AG08395 (cell line): ENCODE measurements at regions not wholly inside any gene's neighbourhood (a gene's known extent, or its start where the extent isn't known, plus 50 kb on each side); places are given as distances from the start of the nearest gene placed in this dataset.

Source experiments
- DNase-seq: peaks from one replicate; pipeline ENCODE4 v3.0.0; 2012; ENCODE audit warnings: mixed read lengths, low spot score

GRCh38 chr2:42932271-42933151, 140.1 kb upstream of the HAAO start:
- no peak for DNase-seq

- DNase-seq: no peak
Observed at GRCh38 chr2:42931818-42932195, 139.4 kb upstream of the HAAO start.

- DNase-seq: no peak
Observed at GRCh38 chr2:42931146-42931817, 138.9 kb upstream of the HAAO start.

DNA sequence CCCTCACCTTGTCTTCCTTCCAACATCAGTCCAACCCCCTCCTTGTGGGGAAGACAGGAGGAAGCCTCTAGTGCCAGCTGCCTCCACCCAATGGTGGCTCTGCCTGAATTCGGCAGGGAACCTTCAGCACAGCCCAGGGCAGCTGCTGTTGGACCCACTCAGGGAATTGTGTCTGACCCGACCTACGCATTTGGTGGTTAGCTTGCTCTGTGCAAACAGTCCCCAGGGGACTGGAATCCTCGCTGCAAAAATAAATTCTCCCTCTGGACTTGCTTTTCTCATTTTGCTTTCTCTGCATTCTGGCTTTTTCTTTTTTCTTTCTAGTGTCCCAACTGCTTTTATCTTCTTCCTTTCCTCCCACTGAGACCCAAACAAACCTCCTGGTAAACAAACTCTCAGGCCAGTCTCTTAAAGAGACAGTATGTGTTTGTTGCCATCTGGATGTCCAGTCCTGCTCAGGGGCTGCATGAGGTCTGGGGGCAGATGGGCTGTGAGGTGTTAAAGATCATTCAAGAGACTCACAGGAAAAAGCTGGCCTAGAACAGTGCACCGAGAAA, 137.7 kb upstream of the HAAO start:
- DNase-seq: peak; percentile 55

- no peak for DNase-seq
Observed at GRCh38 chr2:42929546-42930024, 137.2 kb upstream of the HAAO start.

DNA sequence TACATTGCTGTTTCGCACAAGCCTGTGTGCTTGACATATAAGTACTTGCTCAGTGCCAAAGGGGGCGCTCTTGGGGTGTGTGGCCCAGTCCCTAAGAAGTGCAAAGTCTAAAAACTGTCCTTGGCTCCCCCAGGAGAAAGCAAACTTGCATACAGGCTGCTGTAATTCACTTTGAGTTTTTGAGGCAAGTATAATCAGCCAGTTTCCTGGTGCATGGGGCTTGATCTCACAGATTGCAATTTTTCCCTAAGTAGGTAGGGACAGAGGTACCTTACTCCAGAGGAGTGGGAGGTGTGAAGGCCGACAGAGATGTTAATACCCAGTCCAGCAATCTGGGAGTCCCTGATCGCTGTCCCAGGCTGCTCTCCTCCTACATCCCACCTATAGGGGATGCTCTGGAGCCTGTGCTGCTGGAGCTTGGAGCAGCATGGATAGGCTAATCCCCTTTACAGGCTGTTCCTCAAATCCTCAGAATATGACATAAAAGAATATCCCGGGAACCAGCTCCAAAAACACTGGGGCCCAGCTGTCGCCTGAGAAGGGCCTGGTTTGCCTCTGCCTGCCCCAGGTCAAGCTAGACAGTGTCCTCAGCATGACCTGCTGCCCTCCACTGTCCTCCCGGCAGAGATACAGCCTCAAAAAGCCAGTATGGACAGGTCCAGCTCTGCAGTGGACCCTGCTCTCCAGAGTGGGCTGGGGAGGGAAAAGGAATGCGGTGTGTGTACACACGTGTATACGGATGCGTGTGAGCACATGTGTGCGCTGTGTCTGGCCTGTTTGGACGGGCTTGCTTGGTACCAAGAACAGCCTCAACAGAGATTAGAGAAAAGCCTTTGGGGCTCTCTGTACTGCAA, 136.5 kb upstream of the HAAO start:
- no peak for DNase-seq

GRCh38 chr2:42928161-42928691, 135.8 kb upstream of the HAAO start:
- no peak for DNase-seq

DNA sequence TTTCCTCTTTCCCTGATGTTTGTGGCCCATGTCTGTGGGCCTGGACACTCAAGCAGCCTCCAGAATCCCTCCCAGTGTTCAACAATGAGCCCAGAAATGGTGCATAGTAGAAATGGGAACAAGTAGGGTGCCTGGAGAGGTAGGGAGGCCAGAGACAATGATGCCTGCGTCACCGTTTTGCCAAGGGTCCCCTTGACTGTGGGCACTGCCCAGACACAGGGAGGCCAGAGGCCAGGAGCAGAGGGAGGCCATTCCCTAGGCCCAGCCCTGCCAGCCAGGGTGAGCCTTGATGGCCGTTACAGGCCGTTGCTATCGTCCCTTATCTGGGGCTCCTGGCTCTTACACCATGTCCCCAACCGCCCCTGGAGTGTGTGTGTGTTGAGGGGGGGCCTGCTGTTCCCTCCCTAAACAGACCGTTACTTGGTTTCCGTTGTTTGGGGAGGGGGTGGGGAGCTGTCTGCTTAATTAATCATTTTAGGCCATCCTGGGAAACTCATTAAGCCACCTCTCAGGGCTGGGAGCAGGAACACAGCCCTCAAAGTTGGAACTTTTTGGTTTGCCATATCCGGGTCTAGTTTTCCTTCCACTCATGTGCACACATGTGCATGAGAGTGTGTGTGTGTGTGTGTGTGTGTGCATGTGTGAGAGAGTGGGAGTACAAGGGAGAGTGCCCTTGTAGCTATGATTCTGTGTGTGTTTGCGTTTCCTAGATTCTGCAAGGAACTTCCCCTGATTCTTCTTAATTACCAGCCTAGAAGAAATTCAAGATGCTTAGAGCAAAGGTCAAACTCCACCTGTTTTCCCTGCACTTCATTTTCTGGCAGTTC, 135.2 kb upstream of the HAAO start:
- no peak for DNase-seq

DNA sequence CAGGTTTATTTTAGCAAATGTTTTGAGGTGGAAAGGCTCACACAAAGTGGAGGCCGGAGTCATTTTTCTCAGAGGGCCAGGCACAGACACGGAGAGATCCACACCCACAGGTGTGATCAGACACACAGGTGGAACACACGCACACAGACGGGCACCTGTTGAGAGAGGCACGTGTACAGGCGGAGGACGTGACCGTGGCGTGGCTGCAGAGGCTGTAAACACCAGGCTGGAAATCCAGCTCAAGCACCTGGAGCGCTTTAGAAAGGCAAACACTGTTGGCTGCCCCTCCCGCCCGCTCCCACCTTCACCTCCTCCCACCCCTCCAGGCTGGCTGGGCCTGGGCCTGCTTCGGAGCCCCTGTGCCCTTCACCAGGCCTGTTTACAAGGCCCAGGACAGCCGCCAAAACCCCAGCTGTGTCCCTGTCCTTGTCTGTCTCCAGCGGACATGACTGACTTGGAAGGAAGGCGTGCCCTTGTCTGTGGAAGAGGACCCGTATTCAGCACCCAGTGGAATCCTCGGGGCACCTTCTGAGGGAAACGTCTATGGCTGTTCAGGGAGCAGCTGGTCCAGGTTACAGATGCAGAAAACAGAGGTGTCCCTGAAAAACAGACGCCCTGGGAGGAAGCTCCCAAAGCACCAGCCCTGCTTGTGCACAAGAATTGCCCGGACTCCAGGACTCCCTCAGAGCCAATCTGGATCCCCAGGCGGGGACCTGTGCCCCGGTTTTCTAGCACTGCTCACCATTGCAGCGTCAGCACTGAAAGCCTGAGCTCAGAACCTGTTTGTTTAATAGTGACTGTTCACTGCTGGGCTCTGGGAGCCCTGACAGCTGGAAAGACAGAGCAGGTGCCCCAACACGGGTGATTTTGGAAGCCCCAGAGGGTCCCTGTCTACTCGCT, 134.3 kb upstream of the HAAO start:
- no peak for DNase-seq

DNA sequence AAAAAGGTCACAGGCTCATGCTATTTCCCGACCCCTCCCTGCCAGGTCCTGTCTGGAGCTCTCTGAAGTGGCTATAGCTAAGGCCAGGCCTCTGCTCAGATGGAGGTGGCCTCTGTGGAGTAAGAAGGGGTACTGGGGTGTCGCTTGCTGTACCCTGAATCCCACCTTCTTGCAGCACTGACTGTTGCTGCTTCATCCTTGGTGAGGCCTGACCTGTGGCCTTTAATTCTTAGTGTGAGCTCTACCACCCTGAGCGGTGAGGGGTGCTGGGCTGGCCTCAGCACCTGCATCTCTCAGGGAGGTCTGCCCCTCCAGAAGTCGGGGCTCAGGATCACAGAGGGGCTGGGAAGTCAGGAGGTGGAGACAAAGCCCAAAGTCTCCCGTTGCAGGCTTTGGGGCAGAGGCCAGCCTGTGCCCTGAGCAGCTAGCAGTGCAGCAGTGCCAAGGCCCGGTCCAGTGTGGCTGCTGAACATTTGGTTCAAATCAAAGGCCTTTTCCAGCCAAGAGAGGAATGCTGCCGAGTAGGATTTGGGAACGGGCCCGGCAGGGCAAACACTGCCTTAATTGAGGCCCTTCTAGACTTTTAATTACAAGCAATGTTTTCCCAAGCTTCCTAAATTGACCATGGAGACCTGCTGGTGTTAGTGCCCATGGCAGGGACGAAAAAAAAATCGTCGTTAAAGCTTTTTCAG, 133.5 kb upstream of the HAAO start:
- DNase-seq: no peak

GRCh38 chr2:42924418-42924886, 132.1 kb upstream of the HAAO start:
- no peak for DNase-seq

DNA sequence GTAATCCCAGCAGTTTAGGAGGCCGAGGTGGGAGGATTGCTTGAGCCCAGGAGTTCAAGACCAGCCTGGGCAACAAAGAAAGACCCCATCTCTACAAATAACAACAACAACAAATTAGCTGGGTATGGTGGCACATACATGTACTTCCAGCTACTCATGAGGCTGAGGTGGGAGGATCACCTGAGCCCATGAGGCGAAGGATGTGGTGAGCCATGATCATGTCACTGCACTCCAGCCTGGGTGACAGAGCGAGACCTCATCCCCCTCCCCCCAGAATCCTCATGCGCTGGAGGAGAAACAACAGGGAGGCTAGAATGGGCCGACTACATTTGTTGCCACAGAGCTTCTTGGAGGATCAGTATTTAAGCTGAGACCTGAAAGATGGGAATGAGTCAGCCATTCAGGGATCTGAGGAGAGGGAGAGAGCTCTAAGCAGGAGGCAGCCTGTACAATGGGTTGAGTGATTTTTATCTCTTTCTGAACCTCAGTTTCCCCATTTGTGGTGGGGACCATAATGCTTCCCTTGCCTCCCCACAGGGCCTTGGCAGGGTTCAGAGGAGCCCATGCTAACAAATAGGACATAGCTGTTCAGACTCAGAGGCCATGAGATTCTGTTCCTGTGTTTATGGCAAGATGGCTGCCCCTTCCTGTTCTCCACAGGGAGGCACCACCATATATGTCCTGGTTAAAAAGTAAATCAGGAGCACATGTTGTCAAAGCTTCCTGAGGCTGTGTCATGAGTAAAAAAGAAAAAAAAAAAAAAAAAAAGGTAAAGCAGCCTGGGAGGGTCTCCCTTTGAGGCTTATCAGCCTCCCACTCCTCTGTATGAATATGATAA, 131.4 kb upstream of the HAAO start:
- no peak for DNase-seq

- DNase-seq: peak; percentile 94
Observed at GRCh38 chr2:42922790-42923579, 130.6 kb upstream of the HAAO start.

- no peak for DNase-seq
Observed at GRCh38 chr2:42922293-42922692, 129.9 kb upstream of the HAAO start.

GRCh38 chr2:42921721-42922120, 129.3 kb upstream of the HAAO start:
- no peak for DNase-seq

DNA sequence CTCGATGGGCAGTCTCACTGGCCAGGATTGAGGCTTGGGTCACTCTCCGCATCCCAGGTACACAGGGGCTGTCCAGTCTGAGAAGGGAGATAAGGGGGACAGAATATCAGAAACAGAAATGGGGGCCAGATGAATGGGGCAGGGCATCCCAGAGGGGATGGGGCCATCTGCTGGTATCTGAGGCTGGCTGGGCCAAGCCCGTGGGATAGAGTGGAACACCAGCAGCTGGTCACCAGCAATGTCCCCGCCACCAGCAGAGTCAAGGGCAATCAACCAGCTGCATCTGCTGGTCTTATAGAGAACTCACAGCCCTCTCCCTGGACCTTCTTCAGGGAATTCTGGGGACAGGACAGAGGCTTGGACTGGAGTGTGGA, 128.8 kb upstream of the HAAO start:
- no peak for DNase-seq

DNA sequence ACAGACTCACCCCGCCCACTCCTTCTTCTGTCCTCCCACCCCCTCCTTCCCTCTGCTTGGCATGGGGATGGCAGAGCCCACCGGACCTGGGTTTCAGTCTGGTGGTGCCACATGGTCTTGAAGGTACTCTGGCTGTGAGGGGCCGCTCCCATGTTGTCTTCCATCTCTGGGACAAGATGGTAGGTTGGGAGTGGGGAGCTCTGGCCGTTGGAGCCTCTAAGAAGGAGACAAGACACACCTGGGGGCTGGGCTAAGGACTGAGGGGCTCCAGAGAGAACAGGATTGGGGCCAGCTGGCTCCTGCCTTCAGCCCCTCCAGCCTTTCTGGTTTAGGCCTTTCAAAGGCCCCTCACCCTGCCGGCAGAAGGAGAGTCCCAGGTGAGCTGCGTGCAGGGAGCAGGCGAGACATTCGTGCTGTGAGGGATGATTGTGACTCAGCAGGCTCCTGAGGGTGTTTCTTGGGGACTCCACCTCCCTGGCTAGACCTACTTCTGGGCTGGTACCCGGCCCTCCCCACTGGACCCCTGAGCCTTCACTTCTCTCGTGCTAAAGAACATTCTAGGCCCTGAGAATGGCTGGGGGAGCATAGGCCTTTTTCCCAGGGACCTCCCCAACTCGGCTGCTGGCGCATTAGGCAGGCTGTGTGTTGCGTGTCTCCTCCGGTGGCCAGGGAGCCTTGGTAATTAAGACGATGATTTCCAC, 128.2 kb upstream of the HAAO start:
- no peak for DNase-seq
